Left forelimb (tissue), 1 donor: ENCODE measurements at regions not wholly inside any gene's neighbourhood (a gene's known extent, or its start where the extent isn't known, plus 50 kb on each side); places are given as distances from the start of the nearest gene placed in this dataset.

Source experiments
- DNase-seq: peaks from one replicate; pipeline ENCODE4 v3.0.0-alpha.2; 2018; ENCODE audit warnings: low spot score

DNA sequence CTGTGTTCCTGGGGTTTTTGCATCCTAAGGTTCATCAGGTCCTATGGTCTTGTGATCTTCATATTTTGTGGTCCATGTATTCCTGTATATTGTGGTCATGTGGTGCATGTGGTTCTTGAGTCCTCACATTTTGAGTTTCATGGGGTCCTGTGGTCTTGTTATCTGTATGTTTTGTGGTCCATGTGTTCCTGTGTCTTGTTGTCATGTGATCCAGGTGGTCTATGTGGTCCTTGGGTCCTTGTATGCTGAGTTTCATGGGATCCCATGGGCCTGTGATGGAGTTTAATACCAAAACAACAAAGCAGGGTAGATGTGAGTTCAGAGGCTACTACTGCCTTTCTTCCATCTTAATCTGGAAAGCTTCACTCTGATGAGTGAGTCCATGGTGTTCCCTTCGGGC, 166.4 kb downstream of the TMEM18 start:
- DNase-seq = no peak

DNA sequence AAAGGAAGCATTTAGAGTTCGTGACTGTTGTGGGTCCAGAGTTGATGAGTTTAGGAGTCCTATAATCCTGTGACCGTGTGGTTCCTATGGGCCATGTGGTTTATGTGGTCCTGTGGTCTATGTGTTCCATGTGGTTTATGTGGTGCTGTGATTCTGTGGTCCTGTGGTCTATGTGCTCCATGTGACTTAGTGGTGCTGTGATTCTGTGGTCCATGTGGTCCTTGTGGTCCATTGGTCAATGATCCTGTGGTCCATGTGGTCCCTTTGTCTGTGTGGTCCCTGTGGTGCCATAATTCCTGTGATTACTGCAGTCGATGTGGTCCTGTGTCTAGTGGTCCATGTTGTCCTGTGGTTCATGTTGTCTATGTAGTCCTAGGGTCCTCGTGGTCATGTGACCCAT, 167.3 kb downstream of the TMEM18 start:
- DNase-seq = no peak

DNA sequence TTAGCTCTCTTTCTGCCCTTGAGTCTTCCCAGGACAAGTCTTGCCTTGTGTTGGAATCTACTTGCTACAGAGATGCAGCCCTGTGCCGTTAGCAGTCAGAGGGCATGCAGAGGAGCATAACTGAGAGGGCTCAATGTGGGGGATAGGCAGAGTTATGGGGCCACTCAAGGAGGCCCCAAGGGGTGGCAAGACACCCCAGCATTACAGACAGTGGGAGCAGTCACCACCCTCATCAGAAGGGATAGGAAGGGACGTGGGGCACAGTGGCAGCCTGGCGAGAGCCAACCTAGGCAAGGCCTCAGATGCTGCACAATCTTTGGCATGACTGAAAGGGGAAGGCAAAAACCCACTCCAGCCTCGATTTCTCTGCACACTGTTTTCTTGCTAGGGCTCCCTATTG, 169.1 kb downstream of the TMEM18 start:
- no peak for DNase-seq

DNA sequence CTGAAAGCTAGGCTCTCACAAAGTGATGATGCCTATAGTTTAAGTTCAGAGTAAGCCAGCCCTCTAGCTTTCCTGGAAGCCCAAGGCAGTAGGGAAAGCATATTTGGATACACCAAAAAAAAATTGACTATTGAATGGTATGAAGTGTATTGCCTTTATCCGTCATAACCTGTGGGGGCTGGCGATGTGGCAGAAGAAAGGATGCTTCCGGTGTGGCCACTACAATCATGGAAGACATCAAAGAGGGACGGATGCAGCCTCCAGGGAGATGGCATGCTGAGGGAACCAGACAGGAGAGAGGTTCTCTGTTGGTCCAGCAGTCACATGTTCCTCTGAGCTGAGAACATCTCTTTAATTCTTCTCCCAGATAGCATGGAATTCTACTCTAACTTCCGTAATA, 170.3 kb downstream of the TMEM18 start:
- DNase-seq = no peak

DNA sequence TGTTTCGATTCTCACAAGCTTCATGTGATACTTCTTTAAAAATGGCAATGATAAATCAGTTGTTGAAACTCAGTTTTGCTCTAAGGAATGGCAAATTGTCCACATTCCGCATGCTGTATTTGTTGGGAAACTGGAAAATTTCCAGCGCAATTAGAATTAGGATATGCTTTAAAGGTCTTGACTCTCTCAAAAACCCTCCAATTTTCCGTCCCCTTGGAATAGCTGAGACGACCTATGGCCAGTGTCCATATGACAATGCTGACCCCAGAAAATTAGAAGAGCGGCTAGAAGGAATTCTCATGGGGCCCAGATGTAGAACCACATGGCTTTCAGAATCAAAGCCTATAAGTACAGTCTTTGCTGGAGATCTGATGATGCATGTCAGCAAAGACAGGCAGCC, 170.8 kb downstream of the TMEM18 start:
- DNase-seq = no peak

DNA sequence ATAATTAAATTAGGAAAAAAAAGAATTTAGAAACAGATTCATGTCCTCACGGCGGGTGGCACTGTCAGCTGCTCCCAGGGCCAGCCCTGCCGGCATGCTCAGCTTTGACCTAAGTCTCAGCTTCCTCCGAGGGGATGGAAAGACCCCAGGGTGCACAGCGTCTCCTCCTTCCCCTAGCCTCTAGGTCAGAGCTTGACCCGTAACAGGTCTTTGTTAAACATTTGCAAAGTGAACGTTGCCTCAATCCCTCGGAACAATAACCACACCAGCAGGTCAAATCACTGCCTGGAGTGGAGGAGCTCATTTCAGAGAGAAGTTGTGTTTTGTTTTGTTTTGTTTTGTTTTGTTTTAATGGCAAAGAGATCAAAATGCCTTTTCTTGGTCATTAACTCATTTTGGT, 171.3 kb downstream of the TMEM18 start:
- DNase-seq = no peak

DNA sequence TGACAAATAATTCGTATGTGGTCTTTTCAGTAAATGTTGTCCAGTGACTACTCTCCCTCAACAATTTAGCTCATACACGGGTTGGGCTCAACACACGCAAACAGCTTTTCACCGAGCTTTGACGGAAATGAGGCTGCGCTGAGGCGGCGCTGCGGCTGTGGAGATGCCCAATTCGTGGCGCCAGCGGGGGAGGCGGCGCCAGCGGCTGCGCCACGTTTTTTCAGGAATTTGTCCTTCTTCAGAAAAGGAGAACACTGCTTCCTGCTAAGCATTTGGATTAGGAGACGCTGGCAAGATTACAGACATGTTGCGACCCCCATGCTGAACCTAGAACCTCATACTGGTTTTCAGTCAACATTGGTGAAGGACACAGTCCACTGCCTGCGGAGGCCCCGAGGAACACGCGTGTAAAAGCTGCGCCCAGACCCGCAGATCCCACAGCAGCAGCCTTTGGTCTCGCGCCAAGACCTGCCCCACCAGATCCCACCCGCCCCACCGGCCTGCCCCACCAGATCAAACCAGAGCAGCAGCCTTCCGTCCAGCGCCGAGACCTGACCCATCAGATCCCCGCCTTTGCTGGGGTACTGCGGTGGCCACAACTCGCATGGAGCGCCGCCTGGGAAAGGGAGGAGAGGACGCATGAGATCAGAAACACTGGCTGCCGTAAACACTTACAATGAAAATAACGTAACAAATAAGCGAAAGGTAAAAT, 173.8 kb downstream of the TMEM18 start:
- no peak for DNase-seq

DNA sequence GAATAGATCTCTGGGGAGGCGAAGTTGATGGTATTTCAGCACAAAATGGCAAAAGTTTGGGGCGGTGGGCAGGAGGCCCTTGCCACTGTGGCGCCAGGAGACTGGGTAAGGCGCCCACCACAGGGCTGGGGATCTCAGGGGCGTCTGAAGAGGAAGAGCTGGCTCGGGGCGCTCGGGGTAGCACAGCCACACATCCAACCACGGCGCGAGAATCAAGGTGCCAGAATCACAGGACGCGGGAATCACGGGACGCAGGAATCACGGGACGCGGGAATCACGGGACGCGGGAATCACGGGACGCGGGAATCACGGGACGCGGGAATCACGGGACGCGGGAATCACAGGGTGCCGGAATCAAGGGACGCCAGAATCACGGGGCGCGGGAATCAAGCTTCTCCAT, 174.4 kb downstream of the TMEM18 start:
- no peak for DNase-seq

DNA sequence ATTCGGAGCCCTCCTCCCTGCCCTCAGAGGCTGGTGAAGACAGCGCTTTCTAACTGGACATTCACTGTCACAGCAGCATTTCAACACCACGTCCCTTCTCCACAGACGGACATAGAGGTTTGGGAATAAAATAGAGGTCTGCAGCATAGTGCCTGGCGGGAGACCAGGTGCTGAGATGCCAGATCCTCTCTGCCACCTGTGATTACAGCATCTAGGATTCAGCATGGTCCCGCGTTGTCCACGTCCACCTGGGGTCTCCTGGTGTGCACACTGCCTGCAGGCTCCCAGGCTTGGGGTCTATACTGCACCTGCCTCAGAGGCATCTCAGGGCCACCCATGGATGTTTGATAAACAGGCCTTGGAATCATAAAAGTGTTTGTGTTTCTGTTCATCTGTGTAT, 175.5 kb downstream of the TMEM18 start:
- no peak for DNase-seq

DNA sequence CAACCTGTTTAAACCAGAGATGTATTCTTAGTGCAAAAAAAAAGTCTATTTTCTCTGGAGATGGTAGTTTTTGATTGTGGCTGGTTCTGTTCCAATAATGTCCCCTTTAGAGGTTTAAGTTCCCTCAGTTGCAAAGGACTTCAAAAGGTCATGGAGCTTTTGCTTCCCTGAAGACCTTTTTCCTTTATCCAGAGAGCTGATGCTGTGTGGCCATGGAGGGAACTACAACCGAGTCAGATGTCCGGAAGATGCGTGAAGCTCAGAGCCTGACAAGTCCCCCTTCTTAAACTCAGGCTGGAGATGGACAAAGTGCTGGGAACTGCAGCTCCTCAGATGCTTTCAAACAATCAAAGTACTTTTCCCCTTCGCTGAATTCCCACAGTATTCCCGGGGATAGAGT, 176.1 kb downstream of the TMEM18 start:
- no peak for DNase-seq

DNA sequence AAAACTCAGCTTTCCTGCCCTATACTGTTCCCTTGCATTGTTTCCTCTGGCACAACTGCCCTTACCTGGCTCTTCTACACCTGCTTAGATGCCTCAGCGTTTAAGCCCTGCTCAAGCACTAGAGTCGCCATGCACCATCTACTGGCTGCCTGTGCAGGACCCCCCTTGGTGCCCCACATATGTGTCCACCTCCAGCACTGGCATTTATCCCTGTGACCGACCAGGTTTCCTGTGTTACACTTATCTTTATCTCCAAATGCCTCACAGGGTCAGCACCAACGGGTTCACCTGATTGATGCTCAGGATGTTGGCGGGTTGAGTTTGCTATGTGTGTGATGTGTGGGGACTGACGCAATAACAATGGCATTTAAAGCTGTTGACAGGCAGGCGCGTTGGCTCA, 177.5 kb downstream of the TMEM18 start:
- DNase-seq = no peak

DNA sequence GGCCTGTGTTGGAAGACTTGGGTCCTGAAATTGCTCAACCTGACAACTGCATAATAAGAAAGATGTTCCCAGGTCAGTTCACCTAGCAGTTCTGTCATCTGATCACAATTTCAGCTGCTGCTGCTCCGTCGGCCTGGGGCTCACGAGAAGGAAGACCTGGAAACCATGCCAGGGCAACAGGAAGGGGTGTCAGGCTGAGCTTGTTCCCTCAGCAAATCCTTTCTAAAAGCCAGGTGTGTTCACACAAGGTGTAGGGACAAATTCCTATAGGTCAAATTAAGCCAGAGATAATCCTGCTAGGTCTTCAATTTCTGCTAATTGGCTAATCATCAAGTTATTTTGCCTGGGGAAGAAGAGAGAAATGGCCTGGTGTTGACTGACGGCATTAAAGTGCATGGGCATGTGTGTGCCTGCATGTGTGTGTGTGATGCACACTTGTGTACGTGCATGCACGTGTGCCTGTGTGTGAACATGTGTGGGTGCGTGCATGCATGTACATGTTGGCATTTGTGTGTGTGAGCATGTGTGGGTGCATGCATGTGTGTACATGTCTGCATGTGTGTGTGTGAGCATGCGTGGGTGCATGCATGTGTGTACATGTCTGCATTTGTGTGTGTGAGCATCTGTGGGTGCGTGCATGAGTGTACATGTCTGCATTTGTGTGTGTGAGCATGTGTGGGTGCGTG, 178.6 kb downstream of the TMEM18 start:
- no peak for DNase-seq

DNA sequence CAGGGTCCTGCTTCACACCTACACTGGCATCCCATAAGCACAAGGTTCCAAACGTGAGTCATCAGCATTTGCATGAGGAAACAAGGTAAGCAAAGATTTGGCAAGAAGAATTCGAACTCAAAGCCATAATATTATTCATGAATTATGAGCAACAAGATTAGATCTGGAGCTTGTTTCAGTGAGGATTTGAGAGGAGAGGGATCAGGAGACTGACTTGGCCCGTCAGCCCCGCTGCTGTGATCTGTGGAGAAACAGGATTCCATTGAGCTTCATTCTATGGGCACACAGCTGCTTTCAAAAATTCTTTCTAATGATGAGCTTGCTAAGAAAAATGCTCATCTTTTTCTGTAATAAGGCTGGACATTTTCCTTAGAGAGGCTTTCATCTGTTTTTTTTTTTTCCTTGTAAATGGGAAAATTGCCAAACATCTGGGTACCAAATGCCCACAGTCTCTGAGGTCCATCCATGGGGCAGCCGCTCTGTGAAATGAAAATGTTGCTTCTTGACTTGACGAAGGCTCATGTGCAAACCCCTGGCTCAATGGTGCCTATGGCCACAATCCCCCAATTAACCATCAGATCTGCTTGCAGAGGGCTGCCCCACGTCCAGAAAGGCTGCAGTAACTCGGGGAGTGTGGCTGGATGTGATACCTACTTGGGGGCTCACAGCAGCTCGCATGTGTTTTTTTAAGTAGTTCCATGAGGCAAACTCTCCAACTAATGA, 179.3 kb downstream of the TMEM18 start:
- DNase-seq = no peak

DNA sequence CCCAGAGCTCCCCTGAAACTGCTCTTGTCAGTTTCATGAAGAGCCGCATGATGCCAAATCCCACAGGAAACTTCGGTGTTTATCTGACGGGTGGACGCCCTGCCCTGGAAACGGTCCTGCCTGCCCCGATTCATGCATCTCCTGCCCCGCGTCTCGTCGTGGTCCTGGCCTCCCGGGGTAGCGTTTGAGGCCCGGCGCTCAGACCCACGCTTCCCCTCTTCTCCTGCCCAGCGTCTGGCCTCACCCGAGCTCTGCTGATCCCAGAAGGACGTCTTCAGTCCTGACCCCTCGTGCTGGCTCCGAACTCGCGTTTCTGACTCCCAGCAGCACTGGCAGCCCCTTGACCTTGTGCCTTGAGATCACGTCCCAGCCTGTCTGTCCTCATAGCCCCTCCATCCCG, 180.5 kb downstream of the TMEM18 start:
- DNase-seq = no peak

DNA sequence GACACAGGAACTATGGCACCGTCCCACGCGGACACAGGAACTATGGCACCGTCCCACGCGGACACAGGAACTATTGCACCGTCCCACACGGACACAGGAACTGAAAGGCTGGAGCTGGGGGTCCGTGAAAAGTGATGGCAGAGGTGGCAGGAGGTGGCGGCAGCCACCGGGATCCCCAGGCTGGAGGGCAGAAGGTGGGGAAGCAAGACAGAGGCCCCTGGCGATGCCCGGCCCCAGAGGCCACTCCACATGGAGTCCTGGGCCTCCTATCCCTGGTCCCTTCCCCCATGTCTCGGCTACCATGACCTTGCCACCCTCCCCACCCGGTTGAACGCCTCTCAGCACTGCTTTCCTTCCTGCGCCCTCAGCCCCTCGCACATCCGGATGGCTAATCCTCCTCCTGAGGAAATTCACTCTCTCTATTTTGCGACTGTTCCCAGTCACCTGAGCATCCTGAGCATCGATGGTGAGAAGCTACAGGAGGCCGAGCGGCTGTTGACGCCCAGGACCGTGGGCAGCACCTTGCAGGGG, 181.4 kb downstream of the TMEM18 start:
- no peak for DNase-seq

DNA sequence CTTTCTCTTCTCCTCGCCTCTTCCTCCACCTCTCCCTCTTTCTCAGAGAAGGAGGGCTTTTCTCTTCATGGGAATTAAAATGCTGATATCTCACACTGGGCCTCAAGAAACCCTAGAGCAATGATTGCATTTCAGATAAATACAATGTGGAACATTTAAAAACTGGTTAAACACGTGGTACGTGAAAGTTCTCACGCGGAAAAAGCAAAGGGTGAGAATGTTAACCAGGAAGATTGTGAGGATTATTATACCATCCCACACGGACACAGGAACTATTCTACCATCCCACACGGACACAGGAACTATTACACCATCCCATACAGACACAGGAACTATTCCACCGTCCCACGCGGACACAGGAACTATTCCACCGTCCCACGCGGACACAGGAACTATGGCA, 182.4 kb downstream of the TMEM18 start:
- no peak for DNase-seq

DNA sequence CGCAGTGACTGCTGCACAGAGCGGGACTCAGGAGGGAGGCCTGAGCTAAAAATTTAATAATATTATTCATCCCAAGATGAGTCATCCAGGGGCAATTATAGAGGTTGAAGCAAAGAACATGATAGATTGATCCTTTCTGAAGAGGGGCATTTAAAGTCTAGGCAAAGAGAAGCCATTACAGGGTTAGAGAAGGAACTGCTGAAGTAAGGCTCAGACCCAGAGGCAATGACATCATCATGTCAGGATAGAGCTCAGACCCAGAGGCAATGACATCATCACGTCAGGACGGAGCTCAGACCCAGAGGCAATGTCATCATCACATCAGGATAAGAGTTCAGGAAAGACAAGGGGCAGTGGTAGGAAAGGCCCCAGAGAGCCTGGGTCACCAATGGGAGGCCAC, 184.0 kb downstream of the TMEM18 start:
- no peak for DNase-seq

DNA sequence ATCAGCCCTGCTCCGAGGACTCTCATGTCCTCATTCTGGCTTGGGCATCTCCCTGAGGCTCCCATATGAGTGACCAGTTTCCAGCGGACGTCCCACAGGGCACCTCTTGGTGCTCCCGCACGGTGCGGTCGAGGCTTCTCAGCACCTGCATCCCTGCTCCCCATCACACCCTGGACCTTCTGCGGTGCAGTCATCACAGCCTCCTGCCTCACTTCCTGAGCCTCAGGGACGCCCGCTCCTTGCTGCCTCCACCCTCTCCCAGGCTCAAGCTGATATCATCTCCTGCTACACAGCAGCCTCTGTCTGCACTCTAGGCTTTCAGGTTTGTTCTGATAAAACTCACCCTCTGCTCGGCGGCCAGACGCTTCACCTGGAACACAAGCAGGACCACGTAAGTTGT, 185.0 kb downstream of the TMEM18 start:
- no peak for DNase-seq

DNA sequence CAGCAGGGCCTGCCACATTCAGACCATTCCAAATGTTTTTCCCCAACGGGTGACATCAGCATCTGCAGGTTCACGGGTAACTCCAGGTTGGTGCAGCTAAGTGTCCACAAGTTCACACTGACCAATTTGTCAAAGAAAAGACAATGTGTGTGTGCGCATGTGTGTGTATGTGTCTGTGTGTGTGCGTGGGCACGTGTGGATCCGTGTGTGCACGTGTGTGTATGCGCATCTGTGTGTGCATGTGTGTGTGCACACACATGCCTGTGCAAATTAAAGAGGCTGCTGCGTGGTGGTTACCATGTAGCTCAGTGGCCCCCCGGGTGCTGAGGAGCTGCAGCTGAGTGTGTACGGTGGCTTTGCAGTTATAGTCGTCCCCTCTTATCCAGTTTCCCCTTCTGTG, 187.4 kb downstream of the TMEM18 start:
- DNase-seq = no peak

DNA sequence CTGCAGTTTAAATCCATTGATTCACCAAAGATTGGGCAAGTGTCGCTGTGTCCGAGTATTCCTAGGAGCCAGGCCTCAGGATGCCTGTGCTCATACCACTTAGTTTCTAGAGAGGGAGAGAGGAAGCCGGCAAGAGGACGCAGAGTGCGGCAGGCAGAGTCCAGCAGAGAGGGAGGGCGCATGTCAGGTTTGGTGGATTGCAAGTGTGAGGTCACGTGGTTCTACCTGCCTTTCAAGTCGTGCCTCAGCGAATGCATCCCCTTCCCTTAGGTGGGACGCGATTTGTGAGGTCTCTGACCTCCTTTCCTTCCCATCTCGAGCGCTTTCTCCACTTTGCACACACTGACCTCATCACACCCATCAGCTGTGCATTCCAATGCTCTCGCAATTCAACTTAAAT, 188.1 kb downstream of the TMEM18 start:
- no peak for DNase-seq

DNA sequence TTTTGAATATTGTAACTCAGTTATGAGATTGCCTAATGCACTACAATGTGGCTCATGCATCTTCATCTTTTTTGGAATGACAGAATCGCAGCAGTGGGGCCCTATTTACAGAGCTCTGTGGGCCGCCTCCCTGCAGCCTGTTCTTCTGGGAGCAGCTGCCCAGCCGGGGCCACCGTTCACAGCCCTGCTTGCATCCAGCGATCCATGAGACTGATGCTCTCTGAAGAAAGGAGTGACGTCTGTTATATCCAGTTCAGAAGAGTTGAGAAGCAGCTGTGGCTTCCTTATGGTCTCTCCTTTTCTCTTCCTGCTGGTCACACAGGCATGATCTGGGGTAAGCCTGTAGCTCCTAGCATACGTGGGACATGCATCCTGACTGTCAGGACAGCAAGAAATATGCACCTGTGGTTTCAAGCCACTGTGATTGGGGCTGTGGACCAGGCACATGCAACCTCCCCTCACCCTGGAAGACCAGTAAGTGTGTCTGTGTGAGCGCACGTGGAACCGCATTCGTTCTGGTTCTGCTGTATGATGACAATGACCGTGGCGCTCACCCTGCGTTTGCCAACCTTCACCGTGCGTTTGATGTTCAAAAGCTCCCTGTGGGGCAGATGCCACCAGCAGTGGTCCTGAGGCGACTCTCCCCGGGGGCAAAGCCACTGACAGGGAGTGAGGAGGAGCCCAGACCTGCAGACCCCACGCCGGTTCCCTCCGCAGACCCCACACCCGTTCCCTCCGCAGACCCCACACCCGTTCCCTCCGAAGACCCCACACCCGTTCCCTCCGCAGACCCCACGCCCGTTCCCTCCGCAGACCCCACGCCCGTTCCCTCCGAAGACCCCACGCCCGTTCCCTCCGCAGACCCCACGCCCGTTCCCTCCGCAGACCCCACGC, 189.8 kb downstream of the TMEM18 start:
- DNase-seq = no peak

DNA sequence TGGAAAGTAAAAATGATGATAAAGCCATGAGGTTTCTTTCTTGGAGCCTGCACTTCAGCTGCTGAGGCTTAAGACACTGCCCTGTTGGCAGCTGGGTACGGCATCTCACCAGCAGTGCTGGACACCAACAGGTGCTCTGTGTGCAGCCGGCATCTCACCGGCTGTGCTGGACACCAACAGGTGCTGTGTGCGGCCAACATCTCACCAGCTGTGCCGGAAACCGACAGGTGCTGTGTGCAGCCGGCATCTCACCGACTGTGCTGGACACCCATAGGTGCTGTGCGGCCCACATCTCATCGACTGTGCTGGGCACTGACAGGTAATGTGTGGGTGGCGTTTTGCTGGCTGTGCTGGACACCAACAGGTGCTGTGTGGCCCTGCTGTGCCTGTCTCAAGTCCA, 190.8 kb downstream of the TMEM18 start:
- no peak for DNase-seq
